Astrocyte of the spinal cord (primary cell): ENCODE measurements at regions not wholly inside any gene's neighbourhood (a gene's known extent, or its start where the extent isn't known, plus 50 kb on each side); places are given as distances from the start of the nearest gene placed in this dataset.

Source experiments
- DNase-seq: peaks from one replicate; pipeline ENCODE4 v3.0.0; 2011; ENCODE audit warnings: low read depth, low spot score
- H3K4me3 ChIP-seq: 2 replicates; pipeline ENCODE4 v1.5.1; 2011; ENCODE audit warnings: low read depth, mild to moderate bottlenecking, low read length, moderate library complexity
- in situ Hi-C: cut with HindIII; loops from 2 replicates; pipeline ENCODE4 v1.10.0; 2017; ENCODE audit warnings: low sequenced_read_pairs
- TF ChIP-seq, protein P1 (sequence below): IDR thresholded peaks from 2 replicates; pipeline ENCODE4 v1.5.1; 2012; ENCODE audit warnings: low read depth, mild to moderate bottlenecking, low read length, inconsistent platforms

DNA sequence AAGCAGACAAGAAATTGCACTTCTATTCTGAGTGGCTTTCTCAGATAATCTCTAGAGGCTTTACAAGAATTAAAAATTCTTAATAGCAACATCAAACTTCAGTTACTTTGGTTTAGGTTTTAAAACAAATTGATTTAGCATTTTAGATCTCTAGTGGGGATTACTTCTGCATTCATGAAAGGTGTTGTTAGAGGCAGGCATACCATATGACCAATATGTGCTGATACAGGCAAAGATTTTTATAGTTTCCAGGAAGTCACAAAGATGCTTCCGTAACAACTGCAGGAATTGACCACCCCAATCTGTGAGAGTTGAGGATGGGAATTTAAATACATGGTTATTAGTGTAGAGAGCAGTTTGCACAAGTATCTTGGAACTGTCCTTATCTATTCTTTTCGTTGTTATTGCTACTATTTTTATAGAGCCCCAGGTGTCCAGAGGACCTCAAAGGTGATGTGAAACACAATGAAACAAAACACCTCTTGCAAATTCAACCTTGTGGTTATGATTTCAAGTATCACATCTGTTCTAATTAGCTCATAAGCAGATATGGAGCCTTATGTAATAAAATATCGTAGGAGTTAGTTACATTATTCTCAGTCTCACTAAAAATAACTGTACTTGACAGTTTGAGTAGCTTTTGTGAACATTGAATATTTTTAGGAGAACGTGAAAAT is 512.7 kb upstream of the ADGRL4 start:
- DNase-seq = no peak
- TF ChIP-seq, protein P1, sequence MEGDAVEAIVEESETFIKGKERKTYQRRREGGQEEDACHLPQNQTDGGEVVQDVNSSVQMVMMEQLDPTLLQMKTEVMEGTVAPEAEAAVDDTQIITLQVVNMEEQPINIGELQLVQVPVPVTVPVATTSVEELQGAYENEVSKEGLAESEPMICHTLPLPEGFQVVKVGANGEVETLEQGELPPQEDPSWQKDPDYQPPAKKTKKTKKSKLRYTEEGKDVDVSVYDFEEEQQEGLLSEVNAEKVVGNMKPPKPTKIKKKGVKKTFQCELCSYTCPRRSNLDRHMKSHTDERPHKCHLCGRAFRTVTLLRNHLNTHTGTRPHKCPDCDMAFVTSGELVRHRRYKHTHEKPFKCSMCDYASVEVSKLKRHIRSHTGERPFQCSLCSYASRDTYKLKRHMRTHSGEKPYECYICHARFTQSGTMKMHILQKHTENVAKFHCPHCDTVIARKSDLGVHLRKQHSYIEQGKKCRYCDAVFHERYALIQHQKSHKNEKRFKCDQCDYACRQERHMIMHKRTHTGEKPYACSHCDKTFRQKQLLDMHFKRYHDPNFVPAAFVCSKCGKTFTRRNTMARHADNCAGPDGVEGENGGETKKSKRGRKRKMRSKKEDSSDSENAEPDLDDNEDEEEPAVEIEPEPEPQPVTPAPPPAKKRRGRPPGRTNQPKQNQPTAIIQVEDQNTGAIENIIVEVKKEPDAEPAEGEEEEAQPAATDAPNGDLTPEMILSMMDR = no peak
- no peak overlapping the region for H3K4me3 ChIP-seq
- in situ Hi-C loops = no loop called here

DNA sequence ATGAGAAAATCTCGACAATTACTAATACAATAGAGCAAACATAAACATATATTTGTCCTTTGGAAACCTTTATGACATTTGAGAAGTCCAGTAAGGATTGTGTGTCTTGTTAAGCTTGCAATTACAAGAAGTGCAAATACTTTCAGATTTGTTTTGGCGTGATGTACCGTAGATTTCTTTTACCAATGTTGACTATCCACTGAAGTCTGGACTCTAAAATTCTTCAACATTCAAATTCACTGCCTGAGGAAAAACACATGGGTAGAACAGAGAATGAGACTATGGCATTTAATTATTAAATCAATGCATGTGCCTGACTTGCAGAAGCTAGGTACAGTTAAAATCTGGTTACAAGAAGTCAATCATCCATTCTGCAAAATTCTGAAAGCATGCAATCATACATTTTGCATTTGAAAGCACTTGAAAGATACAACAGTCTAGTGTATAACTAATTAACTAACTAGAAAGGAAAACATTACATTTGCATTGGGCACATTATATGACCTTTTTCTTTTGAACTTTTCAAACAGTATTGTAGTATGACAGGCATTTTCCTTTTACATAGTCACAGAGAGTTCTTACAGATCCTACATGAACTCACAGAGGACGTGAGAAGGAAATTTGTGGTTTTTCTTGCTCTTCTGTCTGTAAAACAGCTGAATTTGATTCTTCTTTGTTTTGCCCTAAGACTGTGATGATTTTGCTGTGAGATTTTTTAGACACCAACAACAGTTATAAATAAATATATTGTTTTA is 511.1 kb upstream of the ADGRL4 start:
- in situ Hi-C loops = no loop called here
- H3K4me3 ChIP-seq = no peak overlapping the region
- no peak for DNase-seq
- TF ChIP-seq, protein P1 = no peak

DNA sequence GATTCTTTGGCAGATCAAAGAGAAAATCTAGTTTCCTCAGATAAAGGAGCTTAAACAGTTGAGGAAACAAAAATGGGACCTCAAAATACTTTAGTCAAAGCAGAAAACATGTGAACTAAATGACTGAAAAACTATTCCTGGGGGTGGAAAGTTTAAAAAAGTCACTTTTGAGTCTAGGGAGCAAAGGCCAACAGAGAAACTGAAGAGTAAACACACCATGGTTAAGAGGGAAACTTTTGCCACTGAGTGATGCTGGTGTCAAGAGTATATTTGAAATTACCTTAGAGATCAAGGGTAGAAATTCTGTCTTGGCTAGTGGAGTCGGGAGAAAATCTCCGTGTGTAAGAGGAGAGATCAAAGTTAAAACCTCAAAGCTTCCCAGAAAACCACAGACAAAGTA is 501.2 kb upstream of the ADGRL4 start:
- TF ChIP-seq, protein P1 = no peak
- no peak for DNase-seq
- in situ Hi-C loops = no loop called here
- H3K4me3 ChIP-seq = no peak overlapping the region

DNA sequence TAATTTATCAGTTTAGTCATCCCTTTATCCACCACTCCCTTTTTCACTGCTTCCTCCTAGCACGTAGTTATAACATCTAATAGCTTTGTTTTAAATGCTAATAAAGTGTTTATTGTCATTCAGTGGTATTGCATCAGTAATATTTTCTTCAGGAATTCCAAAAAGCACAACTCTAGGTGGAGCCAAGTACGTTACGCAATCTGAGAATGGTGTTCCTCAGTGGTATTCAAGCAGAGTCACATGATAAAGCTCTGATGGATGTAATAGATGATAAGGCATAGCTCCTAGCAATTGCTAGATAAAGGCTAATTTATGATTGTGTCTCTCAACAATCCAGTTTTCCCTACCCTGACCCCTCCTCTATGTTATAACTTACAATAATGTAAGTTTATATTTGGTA is 494.6 kb upstream of the ADGRL4 start:
- in situ Hi-C loops = no loop called here
- DNase-seq = no peak
- TF ChIP-seq, protein P1 = no peak
- no peak overlapping the region for H3K4me3 ChIP-seq

DNA sequence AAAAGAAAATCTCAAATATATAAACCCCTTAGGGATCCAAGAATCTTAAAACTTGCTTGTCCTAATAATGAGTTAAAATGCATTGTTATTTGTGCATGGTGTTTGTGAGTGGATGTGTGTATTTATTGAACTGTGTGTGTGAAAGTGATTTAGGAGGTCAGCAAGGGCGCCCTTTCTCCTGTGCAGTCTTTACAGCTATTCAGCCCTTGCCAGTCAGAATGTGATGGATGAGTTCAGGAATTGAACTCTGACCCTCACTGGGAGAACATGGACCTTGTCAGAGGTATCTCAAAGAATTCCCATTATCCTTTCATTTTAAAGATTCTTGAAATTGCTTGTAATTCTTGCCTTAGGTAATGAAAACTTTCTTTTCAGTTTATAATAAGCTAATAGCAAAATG is 493.0 kb upstream of the ADGRL4 start:
- in situ Hi-C loops = no loop called here
- DNase-seq = no peak
- no peak overlapping the region for H3K4me3 ChIP-seq
- TF ChIP-seq, protein P1 = no peak

DNA sequence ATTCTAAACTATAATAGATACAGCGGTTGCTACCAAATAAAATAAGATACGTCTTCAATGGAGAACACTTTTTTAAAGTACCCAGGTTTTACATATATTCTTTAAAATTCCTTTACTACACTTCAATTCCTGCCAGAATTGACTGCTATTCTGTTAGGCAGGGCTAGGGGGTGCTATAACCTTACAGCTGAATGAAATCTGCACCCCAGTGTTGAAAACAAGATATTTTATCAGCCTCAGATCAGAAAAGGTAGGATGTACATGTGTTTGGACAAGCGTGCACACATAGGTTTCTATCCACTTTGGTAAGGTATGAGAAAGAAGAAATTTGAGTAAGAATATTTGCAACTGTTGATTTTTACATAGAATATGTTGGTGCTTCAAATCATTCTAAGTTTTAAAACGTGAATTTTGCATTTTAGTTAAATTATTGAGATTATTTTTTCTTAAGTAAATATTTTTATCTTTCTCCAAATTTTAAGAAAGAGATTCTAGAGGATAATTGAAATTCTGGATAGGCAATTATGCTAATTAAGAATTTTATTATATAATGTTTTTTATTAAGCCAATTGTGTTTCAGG is 490.8 kb upstream of the ADGRL4 start:
- in situ Hi-C loops = no loop called here
- TF ChIP-seq, protein P1 = peak; percentile 95
- DNase-seq = peak; percentile 45
- H3K4me3 ChIP-seq = no peak overlapping the region
